BLaER1 (cell line): ENCODE measurements at regions not wholly inside any gene's neighbourhood (a gene's known extent, or its start where the extent isn't known, plus 50 kb on each side); places are given as distances from the start of the nearest gene placed in this dataset.

Experiments used
- H3K27ac ChIP-seq: shearing (Covaris generic); formaldehyde crosslinking; 2 replicates; pipeline ENCODE4 v1.8.1; 2022
- H3K27me3 ChIP-seq: shearing (Covaris generic); formaldehyde crosslinking; 2 replicates; pipeline ENCODE4 v1.8.1; 2022
- H3K36me3 ChIP-seq: shearing (Covaris generic); formaldehyde crosslinking; 2 replicates; pipeline ENCODE4 v1.8.1; 2022
- H3K4me1 ChIP-seq: shearing (Covaris generic); formaldehyde crosslinking; 2 replicates; pipeline ENCODE4 v1.8.1; 2022
- H3K4me2 ChIP-seq: shearing (Covaris generic); formaldehyde crosslinking; 2 replicates; pipeline ENCODE4 v1.8.1; 2022
- H3K4me3 ChIP-seq: shearing (Covaris generic); formaldehyde crosslinking; 2 replicates; pipeline ENCODE4 v1.8.1; 2022
- H3K9ac ChIP-seq: shearing (Covaris generic); formaldehyde crosslinking; 2 replicates; pipeline ENCODE4 v1.8.1; 2022
- H3K9me3 ChIP-seq: shearing (Covaris generic); formaldehyde crosslinking; 2 replicates; pipeline ENCODE4 v1.8.1; 2022
- H4K20me1 ChIP-seq: shearing (Covaris generic); formaldehyde crosslinking; 2 replicates; pipeline ENCODE4 v1.8.1; 2022
- Cebpa-rat ChIP-seq: shearing (Covaris generic); IDR thresholded peaks from 2 replicates; pipeline ENCODE4 v1.8.1; 2022

GRCh38 chr14:76305268-76305826 is 70.6 kb upstream of the ESRRB start:
- H3K9ac ChIP-seq, result no peak overlapping the region
- H3K27me3 ChIP-seq, result peaks cover 7% of the 10 kb centered on the region
- H3K4me3 ChIP-seq, result no peak overlapping the region
- no peak overlapping the region for H3K27ac ChIP-seq
- H3K4me2 ChIP-seq, result no peak overlapping the region
- H3K36me3 ChIP-seq, result no peaks in the 10 kb centered on the region
- no peaks in the 10 kb centered on the region for H4K20me1 ChIP-seq
- TF ChIP-seq Cebpa-rat, result no peak
- no peaks in the 10 kb centered on the region for H3K9me3 ChIP-seq
- H3K4me1 ChIP-seq, result 0 out of 2 replicates have a peak, but pooled peaks cover 3% of the 10 kb centered on the region

- no peak overlapping the region for H3K27ac ChIP-seq
- H3K4me3 ChIP-seq, result no peak overlapping the region
- H3K27me3 ChIP-seq, result peaks cover 15% of the 10 kb centered on the region
- no peak overlapping the region for H3K4me2 ChIP-seq
- no peaks in the 10 kb centered on the region for H3K36me3 ChIP-seq
- 0 out of 2 replicates have a peak, but pooled peaks cover 9% of the 10 kb centered on the region for H3K4me1 ChIP-seq
- no peak for TF ChIP-seq Cebpa-rat
- no peaks in the 10 kb centered on the region for H3K9me3 ChIP-seq
- no peak overlapping the region for H3K9ac ChIP-seq
- H4K20me1 ChIP-seq, result no peaks in the 10 kb centered on the region
These were observed 69.8 kb upstream of the ESRRB start for GRCh38 chr14:76306131-76306530.

GRCh38 chr14:76307786-76308780 is 67.9 kb upstream of the ESRRB start:
- H3K27ac ChIP-seq, result no peak overlapping the region
- no peaks in the 10 kb centered on the region for H4K20me1 ChIP-seq
- no peaks in the 10 kb centered on the region for H3K36me3 ChIP-seq
- H3K4me1 ChIP-seq, result 0 out of 2 replicates have a peak, but pooled peaks cover 9% of the 10 kb centered on the region
- no peaks in the 10 kb centered on the region for H3K9me3 ChIP-seq
- H3K4me2 ChIP-seq, result no peak overlapping the region
- H3K4me3 ChIP-seq, result no peak overlapping the region
- H3K27me3 ChIP-seq, result peaks cover 26% of the 10 kb centered on the region
- TF ChIP-seq Cebpa-rat, result no peak
- H3K9ac ChIP-seq, result no peak overlapping the region

DNA sequence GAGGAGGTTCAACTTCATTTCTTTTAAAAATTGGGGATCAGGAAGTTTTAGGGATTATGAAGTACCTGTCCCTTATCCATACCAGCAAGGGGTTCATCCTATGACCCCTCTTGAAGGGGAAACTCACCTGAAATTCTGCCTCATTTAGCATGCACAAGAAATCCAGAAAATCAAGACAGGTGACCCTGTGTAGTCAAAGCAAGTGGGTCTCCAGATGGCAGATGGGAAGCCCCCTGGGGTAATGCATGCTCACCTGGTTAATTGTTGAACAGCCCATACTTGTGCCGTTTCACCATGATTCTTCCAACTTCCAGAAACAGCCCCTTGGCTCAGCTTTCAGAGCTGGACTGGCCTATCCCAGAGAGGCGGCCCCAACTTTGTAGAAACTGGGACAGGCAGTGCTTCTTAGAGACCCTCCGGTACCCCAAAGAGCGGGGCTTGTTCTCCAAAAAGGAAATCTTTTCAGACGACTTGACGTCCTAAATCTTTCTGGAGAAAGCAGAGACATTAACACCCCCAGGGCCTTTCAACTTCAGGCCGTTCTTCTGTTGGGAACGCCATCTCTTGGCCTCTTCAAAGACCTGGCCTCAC is 66.3 kb upstream of the ESRRB start:
- no peak overlapping the region for H3K27ac ChIP-seq
- H3K27me3 ChIP-seq, result peaks cover 26% of the 10 kb centered on the region
- H3K4me1 ChIP-seq, result 0 out of 2 replicates have a peak, but pooled peaks cover 9% of the 10 kb centered on the region
- no peak overlapping the region for H3K4me3 ChIP-seq
- no peak overlapping the region for H3K9ac ChIP-seq
- no peaks in the 10 kb centered on the region for H3K36me3 ChIP-seq
- no peak overlapping the region for H3K4me2 ChIP-seq
- no peak for TF ChIP-seq Cebpa-rat
- H3K9me3 ChIP-seq, result no peaks in the 10 kb centered on the region
- no peaks in the 10 kb centered on the region for H4K20me1 ChIP-seq

DNA sequence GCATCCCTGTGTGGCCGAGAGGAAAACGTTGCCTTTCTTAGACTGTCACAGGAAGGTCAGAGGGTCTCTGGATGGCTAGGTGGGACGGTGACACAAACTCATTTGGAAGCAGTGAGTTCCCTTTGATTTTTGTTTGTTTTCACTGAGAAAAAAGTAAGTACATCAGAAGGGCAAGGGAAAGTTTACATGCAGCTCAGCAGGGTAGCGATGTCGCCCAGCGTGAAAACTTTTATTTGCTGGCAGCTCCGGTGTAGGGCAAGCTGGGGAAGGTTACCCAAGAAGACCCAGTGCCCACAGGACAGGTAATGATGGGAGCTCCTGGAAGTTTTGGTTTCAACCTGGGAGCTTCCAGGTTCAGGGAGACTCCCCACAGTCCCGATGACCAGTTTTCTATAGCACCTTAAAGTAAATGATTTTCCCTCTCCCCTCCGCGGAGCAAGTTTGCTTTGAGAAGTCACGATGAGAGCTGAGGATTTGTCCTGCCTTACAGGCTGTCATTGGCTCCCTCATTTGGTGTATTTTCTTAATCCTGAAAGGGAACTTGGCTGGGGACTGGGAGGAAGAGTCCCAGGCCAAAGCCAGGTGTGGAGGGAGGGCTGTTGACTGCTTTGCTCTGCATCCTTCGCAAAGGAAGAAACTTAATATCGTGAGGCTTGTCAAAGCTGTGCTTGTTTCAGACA is 64.7 kb upstream of the ESRRB start:
- Histone ChIP-seq H3K27me3 (peaks cover 26% of the 10 kb centered on the region), H3K9me3 (no peaks in the 10 kb centered on the region), H3K27ac (no peak overlapping the region), H4K20me1 (no peaks in the 10 kb centered on the region), H3K9ac (no peak overlapping the region), H3K36me3 (no peaks in the 10 kb centered on the region), H3K4me2 (no peak overlapping the region), H3K4me3 (no peak overlapping the region), H3K4me1 (0 out of 2 replicates have a peak, but pooled peaks cover 9% of the 10 kb centered on the region)
- TF ChIP-seq Cebpa-rat, result no peak

DNA sequence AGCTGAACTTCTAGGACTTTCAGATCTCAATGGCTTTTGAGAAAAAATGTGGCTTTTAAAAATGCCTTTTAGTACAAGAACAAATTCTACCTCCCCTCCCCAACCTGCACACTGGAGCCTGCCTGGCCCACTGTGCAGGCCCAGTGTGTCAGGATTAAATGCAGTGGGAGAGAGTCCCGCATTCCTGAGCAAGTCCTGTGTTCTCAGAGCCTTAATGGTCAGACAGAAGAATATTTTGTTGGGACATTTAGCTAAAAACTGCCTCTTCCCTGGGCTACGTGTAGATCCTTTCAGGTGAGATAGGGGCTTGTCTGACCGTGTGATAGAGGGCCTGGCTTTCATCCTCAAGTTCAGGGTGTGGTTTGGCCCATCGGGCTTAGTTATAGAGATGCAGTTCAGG is 63.1 kb upstream of the ESRRB start:
- Histone ChIP-seq H3K27me3 (peaks cover 26% of the 10 kb centered on the region), H3K27ac (no peak overlapping the region)

GRCh38 chr14:76313303-76313702 is 62.6 kb upstream of the ESRRB start:
- no peak for TF ChIP-seq Cebpa-rat
- no peak overlapping the region for H3K4me2 ChIP-seq
- no peak overlapping the region for H3K9ac ChIP-seq
- H3K4me3 ChIP-seq, result no peak overlapping the region
- peaks cover 26% of the 10 kb centered on the region for H3K27me3 ChIP-seq
- no peaks in the 10 kb centered on the region for H4K20me1 ChIP-seq
- H3K36me3 ChIP-seq, result no peaks in the 10 kb centered on the region
- 0 out of 2 replicates have a peak, but pooled peaks cover 9% of the 10 kb centered on the region for H3K4me1 ChIP-seq
- no peaks in the 10 kb centered on the region for H3K9me3 ChIP-seq
- H3K27ac ChIP-seq, result no peak overlapping the region

More for the DNA sequence above, 63.1 kb upstream of the ESRRB start:
- no peak for TF ChIP-seq Cebpa-rat
- no peaks in the 10 kb centered on the region for H3K9me3 ChIP-seq
- H3K4me1 ChIP-seq, result 0 out of 2 replicates have a peak, but pooled peaks cover 9% of the 10 kb centered on the region
- no peak overlapping the region for H3K4me3 ChIP-seq
- no peaks in the 10 kb centered on the region for H4K20me1 ChIP-seq
- no peak overlapping the region for H3K9ac ChIP-seq
- H3K4me2 ChIP-seq, result no peak overlapping the region
- H3K36me3 ChIP-seq, result no peaks in the 10 kb centered on the region

DNA sequence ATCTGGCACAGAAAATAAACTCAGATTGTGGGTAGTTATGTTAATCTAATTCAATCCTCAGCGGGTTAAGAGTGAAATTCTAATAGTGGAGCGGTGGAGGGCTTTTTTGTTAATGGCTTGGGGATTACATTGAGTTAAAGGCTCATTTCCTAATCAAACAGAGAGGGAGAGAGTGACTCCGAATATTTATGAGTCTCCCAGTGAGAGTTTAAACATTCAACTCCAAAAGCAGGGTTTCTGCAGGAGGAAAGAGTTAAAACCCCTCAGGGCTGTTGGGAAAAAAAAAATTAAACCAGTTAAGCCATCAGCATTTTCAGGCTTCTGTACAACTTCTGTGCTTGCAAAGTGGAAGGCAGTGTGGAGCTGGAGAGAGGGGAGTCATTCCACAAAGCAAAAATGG is 62.1 kb upstream of the ESRRB start:
- H3K27ac ChIP-seq, result no peak overlapping the region
- TF ChIP-seq Cebpa-rat, result no peak
- H3K4me3 ChIP-seq, result no peak overlapping the region
- 0 out of 2 replicates have a peak, but pooled peaks cover 9% of the 10 kb centered on the region for H3K4me1 ChIP-seq
- no peaks in the 10 kb centered on the region for H3K36me3 ChIP-seq
- H3K9ac ChIP-seq, result no peak overlapping the region
- no peaks in the 10 kb centered on the region for H4K20me1 ChIP-seq
- no peak overlapping the region for H3K4me2 ChIP-seq
- H3K27me3 ChIP-seq, result peaks cover 26% of the 10 kb centered on the region
- no peaks in the 10 kb centered on the region for H3K9me3 ChIP-seq

- H3K4me3 ChIP-seq, result no peak overlapping the region
- no peak for TF ChIP-seq Cebpa-rat
- no peaks in the 10 kb centered on the region for H3K9me3 ChIP-seq
- H3K4me2 ChIP-seq, result no peak overlapping the region
- peaks cover 14% of the 10 kb centered on the region for H3K4me1 ChIP-seq
- H4K20me1 ChIP-seq, result no peaks in the 10 kb centered on the region
- H3K9ac ChIP-seq, result no peak overlapping the region
- H3K27ac ChIP-seq, result no peak overlapping the region
- H3K27me3 ChIP-seq, result peaks cover 26% of the 10 kb centered on the region
- H3K36me3 ChIP-seq, result no peaks in the 10 kb centered on the region
These were observed 61.4 kb upstream of the ESRRB start for GRCh38 chr14:76314521-76315034.
